Smooth muscle cell (in vitro differentiated cells): ENCODE measurements at regions not wholly inside any gene's neighbourhood (a gene's known extent, or its start where the extent isn't known, plus 50 kb on each side); places are given as distances from the start of the nearest gene placed in this dataset.

Source experiments
- DNase-seq: peaks from one replicate; lab custom pipeline; 2025; ENCODE audit not compliant: unreplicated experiment; lab: John Stamatoyannopoulos, UW
- H2AFZ ChIP-seq: fragments of 200-600 bp; sonication (generic); 2 replicates; pipeline ENCODE4 v1.6.0; 2016; ENCODE audit warnings: antibody characterized with exemption, low read depth, mild to moderate bottlenecking
- H3F3A ChIP-seq: fragments of 200-600 bp; sonication (generic); 2 replicates; pipeline ENCODE4 v1.6.0; 2017; ENCODE audit warnings: antibody characterized with exemption, low read depth
- H3K27ac ChIP-seq: fragments of 200-600 bp; sonication (generic); 2 replicates; pipeline ENCODE4 v1.5.1; 2016; ENCODE audit warnings: low read depth, mild to moderate bottlenecking
- H3K27me3 ChIP-seq: fragments of 200-600 bp; sonication (generic); 2 replicates; pipeline ENCODE4 v1.6.1; 2016; ENCODE audit warnings: low read depth, mild to moderate bottlenecking
- H3K36me3 ChIP-seq: fragments of 200-600 bp; sonication (generic); 2 replicates; pipeline ENCODE4 v1.5.1; 2016; ENCODE audit warnings: low read depth
- H3K4me1 ChIP-seq: fragments of 200-600 bp; sonication (generic); 2 replicates; pipeline ENCODE4 v1.5.1; 2016; ENCODE audit warnings: low read depth
- H3K4me2 ChIP-seq: fragments of 200-600 bp; sonication (generic); 2 replicates; pipeline ENCODE4 v1.6.0; 2016; ENCODE audit warnings: mild to moderate bottlenecking
- H3K4me3 ChIP-seq: fragments of 200-600 bp; sonication (generic); 2 replicates; pipeline ENCODE4 v1.5.1; 2016; ENCODE audit warnings: mild to moderate bottlenecking
- H3K79me2 ChIP-seq: fragments of 200-600 bp; sonication (generic); 2 replicates; pipeline ENCODE4 v1.6.0; 2016; ENCODE audit warnings: low read depth, mild to moderate bottlenecking
- H3K9ac ChIP-seq: fragments of 200-600 bp; sonication (generic); 2 replicates; pipeline ENCODE4 v1.6.0; 2016; ENCODE audit warnings: low read depth
- H3K9me3 ChIP-seq: fragments of 200-600 bp; sonication (generic); replicated peaks from 2 replicates; pipeline ENCODE4 v1.5.1; 2016; ENCODE audit warnings: low read depth
- H4K20me1 ChIP-seq: fragments of 200-600 bp; sonication (generic); 2 replicates; pipeline ENCODE4 v1.6.0; 2016; ENCODE audit warnings: low read depth
- CTCF ChIP-seq: fragments of 200-600 bp; sonication (generic); IDR thresholded peaks from 2 replicates; pipeline ENCODE4 v1.5.1; 2017; ENCODE audit warnings: borderline replicate concordance, mild to moderate bottlenecking, antibody characterized with exemption; ENCODE audit not compliant: insufficient read depth, poor library complexity, severe bottlenecking
- WGBS: methylation state at CpG from one replicate; pipeline ENCODE4 v1.1.7; 2016; ENCODE audit warnings: low lambda C conversion rate; 5-methylcytosine and 5-hydroxymethylcytosine counted together

- TF ChIP-seq CTCF = no peak
- no peak overlapping the region for H3K9ac ChIP-seq
- no peak overlapping the region for H2AFZ ChIP-seq
- peak overlapping the region; percentile 14 for H3K4me2 ChIP-seq
- no peaks in the 10 kb centered on the region for H3K36me3 ChIP-seq
- H3K79me2 ChIP-seq = no peaks in the 10 kb centered on the region
- DNase-seq = no peak
- H3K4me1 ChIP-seq = no peaks in the 10 kb centered on the region
- no peaks in the 10 kb centered on the region for H3K27me3 ChIP-seq
- H3K9me3 ChIP-seq = no peaks in the 10 kb centered on the region
- no peak overlapping the region for H3K4me3 ChIP-seq
- H3K27ac ChIP-seq = peak overlapping the region; percentile 60
- H4K20me1 ChIP-seq = no peaks in the 10 kb centered on the region
- H3F3A ChIP-seq = no peaks in the 10 kb centered on the region
- WGBS = 54% methylated on average over 6 of the region's 6 CpGs
These were observed 256.8 kb downstream of the TOMM20 start for GRCh38 chr1:234871710-234872271.

GRCh38 chr1:234871039-234871709, 257.5 kb downstream of the TOMM20 start:
- Histone ChIP-seq H3K79me2 (no peaks in the 10 kb centered on the region), H3K27ac (peak overlapping the region; percentile 60), H3K27me3 (no peaks in the 10 kb centered on the region), H3K4me3 (no peak overlapping the region), H3F3A (no peaks in the 10 kb centered on the region), H4K20me1 (no peaks in the 10 kb centered on the region), H3K36me3 (no peaks in the 10 kb centered on the region), H3K9ac (no peak overlapping the region), H2AFZ (no peak overlapping the region), H3K4me1 (no peaks in the 10 kb centered on the region), H3K9me3 (no peaks in the 10 kb centered on the region), H3K4me2 (no peak overlapping the region)
- no peak for TF ChIP-seq CTCF
- whole genome bisulfite sequencing = 77% methylated on average over 10 of the region's 10 CpGs
- DNase-seq = no peak

- TF ChIP-seq CTCF = no peak
- Histone ChIP-seq H4K20me1 (no peaks in the 10 kb centered on the region), H3K27ac (no peak overlapping the region), H2AFZ (no peak overlapping the region), H3K4me3 (no peak overlapping the region), H3K27me3 (no peaks in the 10 kb centered on the region), H3K9ac (no peak overlapping the region), H3K36me3 (no peaks in the 10 kb centered on the region), H3K4me1 (no peaks in the 10 kb centered on the region), H3K4me2 (no peak overlapping the region), H3K9me3 (no peaks in the 10 kb centered on the region), H3K79me2 (no peaks in the 10 kb centered on the region), H3F3A (no peaks in the 10 kb centered on the region)
- WGBS = 91% methylated on average over 11 of the region's 11 CpGs
- no peak for DNase-seq
These were observed 258.3 kb downstream of the TOMM20 start for GRCh38 chr1:234870020-234870981.
